HEK293 (cell line): ENCODE measurements at regions not wholly inside any gene's neighbourhood (a gene's known extent, or its start where the extent isn't known, plus 50 kb on each side); places are given as distances from the start of the nearest gene placed in this dataset.

Source experiments
- KLF9 ChIP-seq: fragments of 450-650 bp; formaldehyde crosslinking; IDR thresholded peaks from 2 replicates; pipeline ENCODE4 v1.5.1; 2016; ENCODE audit warnings: missing biosample characterization, missing genetic modification characterization, low read depth
- MZF1 ChIP-seq: fragments of 450-650 bp; formaldehyde crosslinking; IDR thresholded peaks from 2 replicates; pipeline ENCODE4 v1.5.1; 2017; ENCODE audit warnings: missing biosample characterization, missing genetic modification characterization, borderline replicate concordance
- ZBTB1 ChIP-seq: fragments of 450-650 bp; formaldehyde crosslinking; IDR thresholded peaks from 2 replicates; pipeline ENCODE4 v1.5.1; 2016; ENCODE audit warnings: missing biosample characterization, missing genetic modification characterization
- ZBTB7A ChIP-seq: fragments of 450-650 bp; formaldehyde crosslinking; IDR thresholded peaks from 2 replicates; pipeline ENCODE4 v1.5.1; 2016; ENCODE audit warnings: low read depth, missing biosample characterization, missing genetic modification characterization
- ZNF174 ChIP-seq: fragments of 450-650 bp; formaldehyde crosslinking; IDR thresholded peaks from 2 replicates; pipeline ENCODE4 v1.5.0; 2017; ENCODE audit warnings: missing biosample characterization, mild to moderate bottlenecking, missing genetic modification characterization
- ZNF292 ChIP-seq: fragments of 450-650 bp; formaldehyde crosslinking; IDR thresholded peaks from 2 replicates; pipeline ENCODE4 v1.5.1; 2016; ENCODE audit warnings: low read depth, missing biosample characterization, missing genetic modification characterization, borderline replicate concordance
- ZNF558 ChIP-seq: fragments of 450-650 bp; formaldehyde crosslinking; IDR thresholded peaks from 2 replicates; pipeline ENCODE4 v1.5.1; 2016; ENCODE audit warnings: missing biosample characterization, missing genetic modification characterization
- TF ChIP-seq, protein P1 (sequence below): fragments of 450-650 bp; formaldehyde crosslinking; IDR thresholded peaks from 2 replicates; pipeline ENCODE4 v1.5.1; 2016; ENCODE audit warnings: missing biosample characterization, missing genetic modification characterization
- TF ChIP-seq, protein P2 (sequence below): fragments of 450-650 bp; formaldehyde crosslinking; IDR thresholded peaks from 2 replicates; pipeline ENCODE4 v1.5.1; 2016; ENCODE audit warnings: missing biosample characterization, missing genetic modification characterization

DNA sequence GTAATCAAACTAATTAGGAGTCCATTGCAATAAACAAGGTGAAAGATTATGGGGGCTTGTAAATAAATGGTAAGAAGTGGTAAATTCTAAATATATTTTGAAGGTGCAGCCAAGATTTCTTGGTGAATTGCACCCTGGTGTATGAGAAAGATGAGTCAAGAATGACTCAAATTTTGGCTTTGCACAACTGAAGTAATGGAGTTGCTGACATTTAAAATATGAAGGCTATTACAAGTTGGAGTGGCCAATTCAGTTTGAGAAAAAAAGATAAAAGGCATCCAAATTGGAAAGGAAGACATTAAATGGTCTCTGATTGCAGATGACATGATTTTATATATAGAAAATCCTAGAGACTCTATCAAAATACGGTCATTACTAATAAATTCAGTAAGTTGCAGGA lies 2330.6 kb downstream of the MAT2B start:
- TF ChIP-seq ZNF292 (tag by site-specific recombination) (no peak), ZNF558 (tag by site-specific recombination) (no peak), MZF1 (tag by site-specific recombination) (no peak), ZBTB7A (no peak), ZBTB1 (tag by site-specific recombination) (no peak), KLF9 (tag by site-specific recombination) (no peak), ZNF174 (tag by site-specific recombination) (no peak)
- TF ChIP-seq, protein P1, sequence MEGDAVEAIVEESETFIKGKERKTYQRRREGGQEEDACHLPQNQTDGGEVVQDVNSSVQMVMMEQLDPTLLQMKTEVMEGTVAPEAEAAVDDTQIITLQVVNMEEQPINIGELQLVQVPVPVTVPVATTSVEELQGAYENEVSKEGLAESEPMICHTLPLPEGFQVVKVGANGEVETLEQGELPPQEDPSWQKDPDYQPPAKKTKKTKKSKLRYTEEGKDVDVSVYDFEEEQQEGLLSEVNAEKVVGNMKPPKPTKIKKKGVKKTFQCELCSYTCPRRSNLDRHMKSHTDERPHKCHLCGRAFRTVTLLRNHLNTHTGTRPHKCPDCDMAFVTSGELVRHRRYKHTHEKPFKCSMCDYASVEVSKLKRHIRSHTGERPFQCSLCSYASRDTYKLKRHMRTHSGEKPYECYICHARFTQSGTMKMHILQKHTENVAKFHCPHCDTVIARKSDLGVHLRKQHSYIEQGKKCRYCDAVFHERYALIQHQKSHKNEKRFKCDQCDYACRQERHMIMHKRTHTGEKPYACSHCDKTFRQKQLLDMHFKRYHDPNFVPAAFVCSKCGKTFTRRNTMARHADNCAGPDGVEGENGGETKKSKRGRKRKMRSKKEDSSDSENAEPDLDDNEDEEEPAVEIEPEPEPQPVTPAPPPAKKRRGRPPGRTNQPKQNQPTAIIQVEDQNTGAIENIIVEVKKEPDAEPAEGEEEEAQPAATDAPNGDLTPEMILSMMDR (tag by site-specific recombination) = no peak
- TF ChIP-seq, protein P2, sequence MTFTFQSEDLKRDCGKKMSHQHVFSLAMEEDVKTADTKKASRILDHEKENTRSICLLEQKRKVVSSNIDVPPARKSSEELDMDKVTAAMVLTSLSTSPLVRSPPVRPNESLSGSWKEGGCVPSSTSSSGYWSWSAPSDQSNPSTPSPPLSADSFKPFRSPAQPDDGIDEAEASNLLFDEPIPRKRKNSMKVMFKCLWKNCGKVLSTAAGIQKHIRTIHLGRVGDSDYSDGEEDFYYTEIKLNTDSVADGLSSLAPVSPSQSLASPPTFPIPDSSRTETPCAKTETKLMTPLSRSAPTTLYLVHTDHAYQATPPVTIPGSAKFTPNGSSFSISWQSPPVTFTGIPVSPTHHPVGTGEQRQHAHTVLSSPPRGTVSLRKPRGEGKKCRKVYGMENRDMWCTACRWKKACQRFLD (tag by site-specific recombination) = no peak
